Stimulated activated effector memory CD8-positive, alpha-beta T cell treated with anti-CD3 and anti-CD28 coated beads, Interleukin-12 subunit alpha, Interleukin-12 subunit beta, amount 100 ng/mL, for 72 hours (primary cell): ENCODE measurements at regions not wholly inside any gene's neighbourhood (a gene's known extent, or its start where the extent isn't known, plus 50 kb on each side); places are given as distances from the start of the nearest gene placed in this dataset.

Experiments used
- ATAC-seq: fragments of 150-1000 bp; cut with Tn5 transposase; 2 replicates; pipeline ENCODE4 v1.10.0; 2021
- DNase-seq, 2 donors: peaks; one replicate each; pipeline ENCODE4 v3.0.0; 2021 to 2022; ENCODE audit warnings: low spot score in 2 of 2
- H3K27ac Mint-ChIP-seq: one replicate; pipeline ENCODE4 v1.8.0; 2022; ENCODE audit warnings: mild to moderate bottlenecking, mixed read lengths
- H3K36me3 Mint-ChIP-seq: one replicate; pipeline ENCODE4 v1.8.0; 2022; ENCODE audit warnings: mild to moderate bottlenecking, mixed read lengths
- H3K4me1 Mint-ChIP-seq: one replicate; pipeline ENCODE4 v1.8.0; 2022; ENCODE audit warnings: mixed read lengths
- H3K4me3 Mint-ChIP-seq: one replicate; pipeline ENCODE4 v1.8.0; 2022; ENCODE audit warnings: mild to moderate bottlenecking, mixed read lengths
- H3K9me3 Mint-ChIP-seq: one replicate; pipeline ENCODE4 v1.8.0; 2022; ENCODE audit warnings: mixed read lengths

DNA sequence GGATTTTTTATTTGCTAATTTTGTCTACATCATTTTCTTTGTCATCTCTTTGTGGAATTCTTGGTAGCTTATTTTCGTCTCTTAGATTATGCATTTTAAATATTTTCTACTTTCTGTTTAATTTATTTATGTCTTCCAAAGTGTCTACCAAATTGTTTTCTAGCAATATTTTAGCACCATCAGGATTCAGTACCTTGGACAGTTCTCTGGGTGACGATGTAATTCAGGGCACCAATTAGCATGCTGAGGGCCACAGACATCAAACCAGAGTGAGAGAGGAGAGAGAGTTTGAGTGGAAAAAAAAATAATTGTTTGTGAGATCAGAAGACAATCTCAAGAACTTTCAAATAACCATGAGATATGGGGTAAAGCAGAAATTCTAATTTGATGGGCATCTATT, 169.8 kb upstream of the CXADR start:
- Mint-ChIP-seq H3K36me3 (no peaks in the 10 kb centered on the region), H3K27ac (no peak overlapping the region), H3K4me3 (no peak overlapping the region), H3K9me3 (peaks cover 20% of the 10 kb centered on the region), H3K4me1 (no peaks in the 10 kb centered on the region)
- DNase-seq: no peak
- ATAC-seq: no peak

DNA sequence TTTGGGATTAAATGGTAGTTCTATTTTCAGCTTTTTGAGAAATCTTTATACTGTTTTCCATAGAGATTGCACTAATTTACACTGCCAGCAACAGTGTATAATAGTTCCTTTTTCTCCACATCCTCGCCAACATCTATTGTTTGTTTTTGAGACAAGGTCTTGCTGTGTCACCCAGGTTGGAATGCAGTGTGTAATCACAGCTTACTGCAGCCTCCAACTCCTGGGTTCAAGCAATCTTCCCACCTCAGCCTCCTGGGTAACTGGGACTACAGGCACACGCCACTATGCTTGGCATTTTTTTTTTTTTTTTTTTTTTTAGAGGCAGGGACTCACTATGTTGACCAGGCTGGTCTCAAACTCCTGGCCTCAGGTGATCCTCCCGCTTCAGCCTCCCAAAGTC, 164.5 kb upstream of the CXADR start:
- no peak overlapping the region for H3K4me3 Mint-ChIP-seq
- no peak for DNase-seq
- no peak for ATAC-seq
- H3K36me3 Mint-ChIP-seq: no peaks in the 10 kb centered on the region
- H3K4me1 Mint-ChIP-seq: no peaks in the 10 kb centered on the region
- H3K9me3 Mint-ChIP-seq: peaks cover 20% of the 10 kb centered on the region
- H3K27ac Mint-ChIP-seq: no peak overlapping the region

DNA sequence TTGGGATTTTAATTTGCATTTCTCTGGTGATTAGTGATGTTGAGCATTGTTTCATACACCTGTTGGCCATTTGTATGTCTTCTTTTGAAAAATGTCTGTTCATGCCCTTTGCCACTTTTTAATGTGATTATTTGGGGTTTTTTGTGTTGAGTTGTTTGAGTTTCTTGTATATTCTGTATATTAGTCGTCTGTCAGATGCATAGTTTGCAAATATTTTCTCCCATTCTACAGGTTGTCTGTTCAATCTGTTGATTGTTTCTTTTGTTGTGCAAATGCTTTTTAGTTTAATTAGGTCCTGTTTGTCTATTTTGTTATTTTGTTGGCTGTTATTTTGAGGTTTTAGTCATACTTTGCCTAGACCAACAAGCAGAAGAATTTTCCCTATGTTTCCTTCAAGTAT, 164.0 kb upstream of the CXADR start:
- H3K4me3 Mint-ChIP-seq: no peak overlapping the region
- H3K4me1 Mint-ChIP-seq: no peaks in the 10 kb centered on the region
- no peak overlapping the region for H3K27ac Mint-ChIP-seq
- no peaks in the 10 kb centered on the region for H3K36me3 Mint-ChIP-seq
- DNase-seq: no peak
- ATAC-seq: no peak
- peaks cover 16% of the 10 kb centered on the region for H3K9me3 Mint-ChIP-seq

DNA sequence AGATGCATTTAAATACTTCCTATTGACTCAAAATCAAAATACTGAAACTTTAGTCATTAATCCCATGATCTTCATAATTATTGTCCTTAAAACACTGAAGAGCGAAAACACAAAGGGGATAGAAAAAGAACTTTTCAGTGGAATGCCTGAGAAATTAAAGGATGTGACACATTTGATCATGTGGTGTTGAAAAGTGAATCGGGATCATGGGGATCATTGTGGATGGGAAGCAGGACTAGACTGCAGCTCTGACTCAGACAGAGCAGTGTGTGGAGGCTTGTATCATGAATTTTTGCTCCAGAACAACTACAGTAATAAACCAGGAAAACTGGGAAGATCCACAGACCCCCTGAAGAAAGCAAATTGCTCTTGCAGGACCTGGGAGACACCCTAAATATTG, 161.1 kb upstream of the CXADR start:
- ATAC-seq (no peak), DNase-seq (no peak)
- peaks cover 14% of the 10 kb centered on the region for H3K9me3 Mint-ChIP-seq
- H3K36me3 Mint-ChIP-seq: no peaks in the 10 kb centered on the region
- H3K4me1 Mint-ChIP-seq: no peaks in the 10 kb centered on the region
- no peak overlapping the region for H3K4me3 Mint-ChIP-seq
- H3K27ac Mint-ChIP-seq: no peak overlapping the region

DNA sequence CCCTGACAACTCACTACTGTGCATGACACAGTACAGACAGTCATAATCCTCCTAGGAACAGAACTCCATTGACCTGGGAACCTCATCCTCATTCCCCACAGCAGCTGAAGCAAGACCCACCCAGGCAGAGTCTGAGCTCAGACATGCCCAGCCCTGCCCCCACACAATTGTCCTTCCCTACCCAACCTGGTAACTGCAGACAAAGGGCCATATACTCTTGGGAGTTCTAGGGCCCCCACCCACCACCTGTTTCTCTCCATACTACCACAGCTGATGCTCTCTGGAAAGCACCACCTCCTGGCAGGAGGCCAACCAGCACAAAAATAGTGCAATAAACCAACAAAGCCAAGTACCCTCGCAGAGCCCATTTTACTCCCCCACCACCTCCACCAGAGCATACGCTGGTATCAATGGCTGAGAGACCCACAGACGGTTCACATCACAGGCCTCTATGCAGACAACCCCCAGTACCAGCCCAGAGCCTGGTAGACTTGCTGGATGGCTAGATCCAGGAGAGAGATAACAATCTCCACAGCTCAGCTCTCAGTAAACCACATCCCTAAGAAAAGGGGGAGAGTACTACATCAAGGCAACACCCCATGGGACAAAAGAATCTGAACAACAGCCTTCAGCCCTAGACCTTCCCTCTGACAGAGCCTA, 159.7 kb upstream of the CXADR start:
- no peak for ATAC-seq
- no peak for DNase-seq
- H3K4me3 Mint-ChIP-seq: no peak overlapping the region
- no peaks in the 10 kb centered on the region for H3K4me1 Mint-ChIP-seq
- no peaks in the 10 kb centered on the region for H3K36me3 Mint-ChIP-seq
- peaks cover 14% of the 10 kb centered on the region for H3K9me3 Mint-ChIP-seq
- H3K27ac Mint-ChIP-seq: no peak overlapping the region

DNA sequence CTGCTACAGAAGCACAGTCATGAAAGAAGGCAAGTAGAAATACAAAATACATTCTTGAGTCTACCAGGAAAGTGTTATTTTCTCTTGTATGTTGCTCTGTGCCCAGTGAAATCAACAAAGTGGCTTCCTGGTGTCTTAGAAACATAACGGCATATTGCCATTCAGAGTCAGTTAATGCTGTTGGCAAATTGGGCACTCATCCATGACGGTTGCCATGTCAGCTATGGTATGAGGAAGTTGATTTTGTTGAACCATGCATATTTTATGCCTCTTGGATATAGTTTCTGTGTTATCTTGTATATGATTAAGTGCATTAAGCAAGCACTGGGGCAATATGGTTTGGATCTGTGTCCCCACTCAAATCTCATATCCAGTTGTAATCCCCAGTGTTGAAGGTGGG, 153.1 kb upstream of the CXADR start:
- Mint-ChIP-seq H3K4me3 (no peak overlapping the region), H3K36me3 (no peaks in the 10 kb centered on the region), H3K9me3 (no peaks in the 10 kb centered on the region), H3K27ac (no peak overlapping the region), H3K4me1 (no peaks in the 10 kb centered on the region)
- ATAC-seq (no peak), DNase-seq (no peak)

DNA sequence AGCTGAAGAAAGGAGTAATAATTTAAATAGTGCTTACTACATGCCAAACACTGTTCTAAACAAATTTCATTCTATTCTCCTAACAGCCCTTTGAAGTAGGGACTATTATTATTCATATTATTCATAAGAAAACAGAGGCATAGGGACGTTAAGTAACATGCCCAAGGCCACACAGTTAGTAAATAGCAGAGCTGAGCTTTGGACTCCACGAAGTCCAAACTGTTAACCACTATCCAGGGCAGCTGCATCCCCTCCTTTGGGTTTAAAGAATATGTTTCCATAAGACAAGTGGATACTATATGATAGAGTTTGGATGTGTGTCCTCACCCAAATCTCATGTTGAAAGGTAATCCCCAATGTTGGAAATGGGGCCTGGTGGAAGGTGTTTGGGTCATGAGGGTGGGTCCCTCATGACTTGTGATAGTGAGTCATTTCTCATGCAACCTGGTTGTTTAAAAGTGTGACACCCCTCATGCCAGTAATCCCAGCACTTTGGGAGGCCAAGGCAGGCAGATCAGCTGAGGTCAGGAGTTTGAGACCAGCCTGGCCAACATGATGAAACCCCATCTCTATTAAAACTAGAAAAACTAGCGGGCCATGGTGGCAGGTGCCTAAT, 144.0 kb upstream of the CXADR start:
- no peak overlapping the region for H3K27ac Mint-ChIP-seq
- DNase-seq (no peak), ATAC-seq (no peak)
- no peak overlapping the region for H3K4me3 Mint-ChIP-seq
- no peaks in the 10 kb centered on the region for H3K9me3 Mint-ChIP-seq
- H3K4me1 Mint-ChIP-seq: no peaks in the 10 kb centered on the region
- no peaks in the 10 kb centered on the region for H3K36me3 Mint-ChIP-seq

DNA sequence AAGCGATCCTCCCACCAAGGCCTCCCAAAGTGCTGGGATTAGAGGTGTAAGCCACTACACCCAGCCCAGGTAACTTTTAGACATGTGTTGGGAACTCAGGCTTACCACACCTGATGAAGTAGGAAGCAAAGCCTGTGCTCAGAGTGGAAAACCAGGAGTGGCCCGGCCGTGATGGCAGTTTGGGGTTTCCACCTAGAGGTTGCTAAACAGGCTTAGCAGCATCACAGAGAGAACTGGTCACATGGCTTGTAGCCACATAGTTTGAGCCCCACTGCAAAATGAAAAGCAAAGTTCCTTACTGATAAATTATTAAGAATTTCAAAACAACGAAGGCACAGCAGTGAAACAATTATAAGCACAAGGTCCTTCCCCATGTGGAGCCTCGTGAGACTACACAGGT, 142.6 kb upstream of the CXADR start:
- DNase-seq (no peak), ATAC-seq (no peak)
- Mint-ChIP-seq H3K4me1 (no peaks in the 10 kb centered on the region), H3K9me3 (peaks cover 4% of the 10 kb centered on the region), H3K4me3 (no peak overlapping the region), H3K27ac (no peak overlapping the region), H3K36me3 (no peaks in the 10 kb centered on the region)

DNA sequence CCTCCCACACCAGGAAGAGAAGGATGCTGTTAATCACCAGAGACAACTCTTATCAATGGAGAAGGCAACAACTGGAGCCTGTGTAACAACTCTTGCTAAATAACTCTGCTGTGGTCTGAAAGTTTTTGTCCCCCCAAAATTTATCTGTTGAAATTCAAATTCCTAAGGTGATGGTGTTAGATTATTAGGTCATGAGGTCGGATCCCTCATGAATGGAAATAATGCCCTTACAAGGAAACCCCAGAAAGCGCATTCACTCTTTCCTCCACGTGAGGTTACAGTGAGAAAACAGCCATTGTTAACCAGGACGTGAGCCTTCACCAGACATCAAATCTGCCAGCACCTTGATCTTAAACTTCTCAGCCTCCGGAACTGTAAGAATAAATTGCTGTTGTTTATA, 141.9 kb upstream of the CXADR start:
- no peaks in the 10 kb centered on the region for H3K36me3 Mint-ChIP-seq
- ATAC-seq: no peak
- peaks cover 4% of the 10 kb centered on the region for H3K9me3 Mint-ChIP-seq
- H3K4me3 Mint-ChIP-seq: no peak overlapping the region
- H3K4me1 Mint-ChIP-seq: no peaks in the 10 kb centered on the region
- no peak overlapping the region for H3K27ac Mint-ChIP-seq
- DNase-seq: no peak

DNA sequence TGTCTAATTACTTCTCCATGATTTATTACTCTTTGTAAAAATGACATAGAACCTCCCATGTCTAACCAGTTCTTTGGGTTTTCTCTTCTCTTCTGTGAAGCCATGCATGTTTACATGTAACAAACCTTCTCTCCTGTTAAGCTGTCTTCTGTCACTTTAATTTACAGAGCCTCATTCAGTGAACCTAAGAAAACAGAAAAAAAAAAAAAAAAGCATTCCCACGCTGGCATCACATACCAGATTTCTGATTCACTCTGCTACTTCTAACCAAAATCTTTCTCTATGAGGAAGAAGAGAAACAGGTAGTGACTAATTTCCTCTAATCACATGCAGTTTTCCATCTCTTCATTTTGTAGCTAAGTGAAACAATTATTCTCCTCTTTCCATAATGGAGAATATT, 141.4 kb upstream of the CXADR start:
- Mint-ChIP-seq H3K4me1 (no peaks in the 10 kb centered on the region), H3K27ac (no peak overlapping the region), H3K4me3 (no peak overlapping the region), H3K9me3 (peaks cover 4% of the 10 kb centered on the region), H3K36me3 (no peaks in the 10 kb centered on the region)
- no peak for DNase-seq
- ATAC-seq: no peak

DNA sequence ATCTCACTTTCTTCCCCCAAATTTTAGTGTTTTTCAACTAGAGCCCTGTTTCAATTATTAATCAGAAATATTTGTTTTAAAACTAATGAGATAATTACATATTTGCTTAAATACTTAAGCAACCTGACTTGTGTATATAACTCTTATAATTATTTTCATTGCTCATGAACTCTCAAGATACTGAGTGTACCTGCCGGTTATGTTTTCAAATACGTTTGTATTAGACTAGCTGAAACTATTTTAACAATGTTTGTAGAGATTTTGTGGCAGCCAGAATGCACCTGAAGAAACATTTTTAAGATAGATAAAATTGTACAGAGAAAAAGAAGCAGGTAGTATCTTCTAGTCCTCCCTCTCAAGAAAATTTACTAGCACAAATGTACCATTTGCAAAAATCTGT, 140.6 kb upstream of the CXADR start:
- Mint-ChIP-seq H3K4me3 (no peak overlapping the region), H3K27ac (no peak overlapping the region), H3K36me3 (no peaks in the 10 kb centered on the region), H3K9me3 (peaks cover 4% of the 10 kb centered on the region), H3K4me1 (no peaks in the 10 kb centered on the region)
- DNase-seq (no peak), ATAC-seq (no peak)

DNA sequence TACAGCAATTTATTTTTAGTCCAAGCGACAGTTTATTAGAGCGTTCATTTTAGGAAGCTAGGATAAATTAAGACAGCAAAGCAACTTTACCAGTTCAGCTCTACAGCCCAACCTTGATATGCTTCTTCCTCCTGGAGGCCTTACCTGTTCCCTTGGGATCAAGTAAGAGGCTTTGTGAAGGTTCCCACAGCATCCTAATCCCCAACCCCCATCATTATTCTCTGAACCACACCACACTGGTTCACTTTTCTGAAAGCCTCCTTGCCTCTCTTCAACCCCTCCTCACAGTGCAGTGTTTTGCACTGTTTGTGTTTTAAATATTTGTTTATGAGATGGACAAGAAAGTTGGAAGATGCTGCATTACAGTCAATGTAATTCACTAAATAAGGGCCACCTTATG, 126.3 kb upstream of the CXADR start:
- no peak for ATAC-seq
- no peaks in the 10 kb centered on the region for H3K9me3 Mint-ChIP-seq
- H3K4me3 Mint-ChIP-seq: no peak overlapping the region

DNA sequence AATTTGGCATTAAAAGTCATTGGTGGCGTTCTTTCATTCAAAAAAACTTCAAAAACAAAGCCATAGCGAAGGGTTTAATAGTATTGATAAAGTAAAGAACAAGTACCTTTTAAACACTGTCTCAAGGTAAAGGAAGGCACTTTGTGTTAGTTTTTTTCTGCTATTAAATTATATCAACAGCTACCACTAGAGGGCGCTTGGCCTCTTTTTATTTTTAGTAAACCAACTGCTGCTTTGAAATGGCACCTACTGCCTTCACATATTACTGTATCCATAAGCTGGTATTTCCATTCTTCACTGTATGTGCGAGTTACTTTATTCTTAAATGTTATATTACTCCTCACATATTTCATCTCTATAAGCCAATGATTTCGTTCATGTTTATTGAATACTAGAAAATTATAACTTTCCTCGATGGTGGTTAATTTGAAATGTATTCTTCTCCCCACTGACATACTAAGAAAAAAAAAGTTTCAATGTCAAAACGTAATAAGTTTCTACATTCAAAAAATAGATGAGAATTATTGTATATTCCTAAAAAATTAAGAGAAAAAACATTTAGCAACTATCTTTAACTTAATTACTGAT, 125.7 kb upstream of the CXADR start:
- DNase-seq: peak; percentile 15 to 51
- Mint-ChIP-seq H3K36me3 (no peaks in the 10 kb centered on the region), H3K4me3 (no peak overlapping the region), H3K27ac (no peak overlapping the region), H3K4me1 (no peaks in the 10 kb centered on the region), H3K9me3 (no peaks in the 10 kb centered on the region)
- ATAC-seq: peak; percentile 50

More for the DNA sequence above, 126.3 kb upstream of the CXADR start:
- Mint-ChIP-seq H3K4me1 (no peaks in the 10 kb centered on the region), H3K36me3 (no peaks in the 10 kb centered on the region), H3K27ac (no peak overlapping the region)
- DNase-seq: no peak

DNA sequence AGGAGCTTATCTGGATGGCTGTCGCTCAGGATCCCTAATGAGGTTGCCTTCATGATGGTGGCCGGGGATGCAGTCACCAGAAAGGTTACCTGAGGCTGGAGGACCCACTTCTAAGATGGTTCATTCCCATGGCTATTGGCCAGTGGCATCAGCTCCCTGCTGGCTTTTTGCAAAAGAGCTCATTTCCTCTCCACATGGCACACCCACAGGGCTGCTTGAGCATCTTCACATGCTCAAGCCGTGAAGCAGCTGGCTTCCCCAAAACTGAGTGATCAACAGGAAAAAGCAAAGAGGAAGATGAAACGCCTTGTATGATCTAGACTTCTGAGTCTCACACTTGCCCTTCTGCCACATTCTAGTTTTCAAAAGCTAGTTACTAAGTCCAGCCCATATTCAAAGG, 124.6 kb upstream of the CXADR start:
- H3K4me1 Mint-ChIP-seq: no peaks in the 10 kb centered on the region
- DNase-seq: no peak
- H3K27ac Mint-ChIP-seq: no peak overlapping the region
- no peak overlapping the region for H3K4me3 Mint-ChIP-seq
- H3K9me3 Mint-ChIP-seq: no peaks in the 10 kb centered on the region
- no peaks in the 10 kb centered on the region for H3K36me3 Mint-ChIP-seq
- ATAC-seq: no peak

DNA sequence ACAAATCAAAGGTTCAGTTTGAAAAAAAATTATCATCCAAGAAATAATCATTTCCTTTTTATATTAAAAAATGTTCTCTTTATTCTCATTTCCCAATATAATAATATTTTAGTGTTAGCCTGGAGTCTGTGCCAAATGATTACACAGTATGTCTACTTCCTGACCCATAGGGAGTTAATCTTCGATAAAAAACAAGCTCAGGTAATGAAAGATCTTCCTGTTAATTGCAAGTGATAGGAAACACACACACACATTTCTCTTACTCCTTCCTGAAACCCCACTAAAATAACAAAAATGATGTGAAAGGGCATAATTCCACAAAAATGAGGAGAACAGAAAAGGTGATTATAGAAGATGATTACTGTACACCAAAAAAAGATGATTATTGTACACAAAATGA, 123.5 kb upstream of the CXADR start:
- no peaks in the 10 kb centered on the region for H3K4me1 Mint-ChIP-seq
- no peak overlapping the region for H3K27ac Mint-ChIP-seq
- no peak for ATAC-seq
- H3K4me3 Mint-ChIP-seq: no peak overlapping the region
- no peaks in the 10 kb centered on the region for H3K36me3 Mint-ChIP-seq
- no peaks in the 10 kb centered on the region for H3K9me3 Mint-ChIP-seq
- no peak for DNase-seq

DNA sequence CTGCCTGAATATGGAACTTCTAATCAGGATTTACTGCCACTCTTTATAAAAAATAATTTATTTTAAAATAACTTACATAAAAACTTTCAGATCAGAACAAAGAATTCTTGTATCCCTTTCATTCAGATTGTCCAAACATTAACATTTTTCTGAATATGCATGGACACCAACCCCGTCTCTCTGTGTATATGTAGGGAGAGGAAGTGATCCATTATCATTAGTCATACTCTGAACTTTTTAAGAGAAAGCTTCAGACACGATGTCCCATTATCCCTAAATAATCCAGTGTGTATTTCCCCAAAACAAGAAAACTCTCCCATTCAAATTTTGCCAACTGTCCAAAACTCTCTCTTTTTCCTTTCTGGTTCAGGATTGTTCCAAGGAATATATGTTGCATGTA, 122.3 kb upstream of the CXADR start:
- no peak overlapping the region for H3K4me3 Mint-ChIP-seq
- H3K36me3 Mint-ChIP-seq: no peaks in the 10 kb centered on the region
- H3K27ac Mint-ChIP-seq: no peak overlapping the region
- DNase-seq (no peak), ATAC-seq (no peak)
- H3K9me3 Mint-ChIP-seq: no peaks in the 10 kb centered on the region
- no peaks in the 10 kb centered on the region for H3K4me1 Mint-ChIP-seq
